Esophagus squamous epithelium (tissue), 4 donors: ENCODE measurements at regions not wholly inside any gene's neighbourhood (a gene's known extent, or its start where the extent isn't known, plus 50 kb on each side); places are given as distances from the start of the nearest gene placed in this dataset.

ENCODE experiments used
- POLR2A ChIP-seq, 4 donors: fragments of 450-650 bp; IDR thresholded peaks; one replicate each; pipeline ENCODE4 v1.6.1; 2017; ENCODE audit warnings: antibody characterized with exemption in 4 of 4, mild to moderate bottlenecking in 4 of 4, moderate library complexity in 3 of 4
- TF ChIP-seq, protein P1 (sequence below), 6 experiments: fragments of 450-650 bp in 4 of 6; fragments of 200-600 bp in 2 of 6; sonication (generic) in 2 of 6; IDR thresholded peaks; one replicate each; pipeline ENCODE4 v1.5.1; 2016 to 2019; ENCODE audit warnings: antibody characterized with exemption in 6 of 6, mild to moderate bottlenecking in 4 of 6, moderate library complexity in 4 of 6

DNA sequence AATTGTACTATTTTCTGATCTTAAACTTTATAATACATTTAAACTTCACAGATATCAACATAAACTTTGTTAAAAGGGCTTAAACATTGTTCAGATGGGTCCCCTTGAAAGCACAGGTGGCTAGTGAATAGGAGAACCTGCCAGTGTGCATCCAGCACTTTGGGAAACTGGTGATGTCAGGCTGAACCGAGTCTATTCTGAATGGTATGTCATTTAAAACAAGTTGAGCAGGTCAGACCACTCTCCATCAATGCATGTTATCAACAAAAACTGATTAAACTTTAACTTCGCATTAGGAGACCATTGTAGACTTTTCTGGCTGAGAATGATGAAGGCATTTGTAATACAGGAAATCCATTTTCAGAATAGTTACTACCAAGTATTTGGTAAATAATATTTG lies 50.1 kb upstream of the FREM2 start:
- TF ChIP-seq, protein P1, sequence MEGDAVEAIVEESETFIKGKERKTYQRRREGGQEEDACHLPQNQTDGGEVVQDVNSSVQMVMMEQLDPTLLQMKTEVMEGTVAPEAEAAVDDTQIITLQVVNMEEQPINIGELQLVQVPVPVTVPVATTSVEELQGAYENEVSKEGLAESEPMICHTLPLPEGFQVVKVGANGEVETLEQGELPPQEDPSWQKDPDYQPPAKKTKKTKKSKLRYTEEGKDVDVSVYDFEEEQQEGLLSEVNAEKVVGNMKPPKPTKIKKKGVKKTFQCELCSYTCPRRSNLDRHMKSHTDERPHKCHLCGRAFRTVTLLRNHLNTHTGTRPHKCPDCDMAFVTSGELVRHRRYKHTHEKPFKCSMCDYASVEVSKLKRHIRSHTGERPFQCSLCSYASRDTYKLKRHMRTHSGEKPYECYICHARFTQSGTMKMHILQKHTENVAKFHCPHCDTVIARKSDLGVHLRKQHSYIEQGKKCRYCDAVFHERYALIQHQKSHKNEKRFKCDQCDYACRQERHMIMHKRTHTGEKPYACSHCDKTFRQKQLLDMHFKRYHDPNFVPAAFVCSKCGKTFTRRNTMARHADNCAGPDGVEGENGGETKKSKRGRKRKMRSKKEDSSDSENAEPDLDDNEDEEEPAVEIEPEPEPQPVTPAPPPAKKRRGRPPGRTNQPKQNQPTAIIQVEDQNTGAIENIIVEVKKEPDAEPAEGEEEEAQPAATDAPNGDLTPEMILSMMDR (IDR thresholded peaks at IDR 0.05), result no peak
- no peak for TF ChIP-seq POLR2A (IDR thresholded peaks at IDR 0.05)
